Activated CD4-positive, alpha-beta memory T cell treated with anti-CD3 and anti-CD28 coated beads, Interleukin-2, amount 10 ng/mL, durations not matched to agents 7 days and 5 days (primary cell): ENCODE measurements at regions not wholly inside any gene's neighbourhood (a gene's known extent, or its start where the extent isn't known, plus 50 kb on each side); places are given as distances from the start of the nearest gene placed in this dataset.
"Not testable (repeated sequence)": the region's sequence is repeated elsewhere in the genome, so short reads cannot be mapped to it uniquely, and the experiment has no call there.

Experiments used
- CTCF ChIA-PET: fragments of 350-600 bp; sonication (Branson Sonifier 250); formaldehyde crosslinking; loops from one replicate; lab custom pipeline; 2021; ENCODE audit warnings: antibody characterized with exemption, inconsistent platforms; lab: Charles Lee
- POLR2A ChIA-PET: fragments of 350-600 bp; sonication (Branson Sonifier 250); formaldehyde crosslinking; loops from one replicate; lab custom pipeline; 2021; ENCODE audit warnings: antibody characterized with exemption; lab: Charles Lee
- DNase-seq: peaks from one replicate; pipeline ENCODE4 v3.0.0-alpha.2; 2020
- H3K27ac Mint-ChIP-seq: one replicate; pipeline ENCODE4 v1.8.0; 2021; ENCODE audit warnings: mild to moderate bottlenecking, mixed read lengths
- H3K27me3 Mint-ChIP-seq: one replicate; pipeline ENCODE4 v1.8.0; 2021; ENCODE audit warnings: mixed read lengths
- H3K36me3 Mint-ChIP-seq: one replicate; pipeline ENCODE4 v1.8.0; 2021; ENCODE audit warnings: low read depth, mixed read lengths
- H3K4me1 Mint-ChIP-seq: one replicate; pipeline ENCODE4 v1.8.0; 2021; ENCODE audit warnings: mixed read lengths
- H3K4me3 Mint-ChIP-seq: one replicate; pipeline ENCODE4 v1.8.0; 2021; ENCODE audit warnings: mild to moderate bottlenecking, mixed read lengths
- H3K9me3 Mint-ChIP-seq: one replicate; pipeline ENCODE4 v1.8.0; 2021; ENCODE audit warnings: mixed read lengths

DNA sequence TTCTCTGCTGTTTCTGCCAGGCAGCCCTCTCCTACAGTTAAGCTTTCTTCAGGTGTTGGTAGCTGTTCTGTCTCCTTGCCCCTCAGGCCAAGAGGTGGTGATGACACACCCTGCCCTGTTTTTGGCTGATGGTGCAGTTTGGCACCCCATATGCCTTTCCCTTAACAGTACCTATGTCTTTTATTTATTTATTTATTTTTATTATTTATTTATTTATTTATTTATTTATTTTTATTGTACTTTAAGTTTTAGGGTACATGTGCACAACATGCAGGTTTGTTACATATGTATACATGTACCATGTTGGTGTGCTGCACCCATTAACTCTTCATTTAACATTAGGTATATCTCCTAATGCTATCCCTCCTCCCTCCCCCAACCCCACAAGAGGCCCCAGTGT, 555.8 kb upstream of the NBEA start:
- H3K4me1 Mint-ChIP-seq, DNase-seq, POLR2A ChIA-PET, H3K9me3 Mint-ChIP-seq, H3K27me3 Mint-ChIP-seq, CTCF ChIA-PET, H3K36me3 Mint-ChIP-seq, H3K4me3 Mint-ChIP-seq, H3K27ac Mint-ChIP-seq: not testable (repeated sequence)

DNA sequence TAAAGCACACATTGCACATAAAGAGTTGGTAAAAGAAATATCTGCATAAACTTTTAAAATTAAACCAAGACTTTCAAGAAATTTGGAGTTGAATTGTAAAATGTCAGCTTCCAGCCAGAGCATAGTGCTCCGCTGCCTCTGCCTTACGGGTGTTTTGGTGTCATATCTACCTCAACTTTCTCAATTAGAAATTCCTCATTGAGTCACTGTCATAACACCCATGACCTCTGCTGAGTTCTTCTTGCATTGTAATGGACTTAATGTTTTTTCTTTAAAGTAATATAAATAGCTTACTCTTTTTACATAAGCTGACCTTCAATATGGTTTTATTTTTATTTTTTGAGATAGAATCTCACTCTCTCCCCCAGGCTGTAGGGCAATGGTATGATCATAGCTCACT, 551.0 kb upstream of the NBEA start:
- no peak for DNase-seq
- ChIA-PET POLR2A (no interaction called here), CTCF (no interaction called here)
- H3K36me3 Mint-ChIP-seq, result no peaks in the 10 kb centered on the region
- no peaks in the 10 kb centered on the region for H3K4me1 Mint-ChIP-seq
- no peak overlapping the region for H3K27ac Mint-ChIP-seq
- H3K4me3 Mint-ChIP-seq, result no peak overlapping the region
- peaks cover 9% of the 10 kb centered on the region for H3K9me3 Mint-ChIP-seq
- H3K27me3 Mint-ChIP-seq, result no peaks in the 10 kb centered on the region

DNA sequence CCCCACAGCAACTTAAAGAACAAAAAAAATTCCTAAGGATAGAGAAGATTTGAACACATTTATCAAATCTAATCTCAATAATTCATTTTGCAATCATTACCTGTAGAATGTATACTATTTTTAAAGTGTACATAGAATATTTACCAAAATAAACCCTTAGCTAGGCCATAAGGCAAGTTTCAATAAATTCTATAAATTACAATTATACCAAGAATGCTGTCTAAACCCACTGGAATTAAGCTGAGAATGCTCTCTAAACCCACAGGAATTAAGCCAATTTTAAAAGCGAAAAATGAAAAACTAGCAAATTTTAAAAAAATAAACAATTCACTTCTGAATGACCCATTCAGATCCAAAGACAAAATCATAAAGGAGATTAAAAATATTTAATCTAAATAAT, 540.4 kb upstream of the NBEA start:
- CTCF ChIA-PET, result no interaction called here
- H3K4me1 Mint-ChIP-seq, result no peaks in the 10 kb centered on the region
- no peak for DNase-seq
- H3K9me3 Mint-ChIP-seq, result peaks cover 7% of the 10 kb centered on the region
- H3K4me3 Mint-ChIP-seq, result no peak overlapping the region
- POLR2A ChIA-PET, result no interaction called here
- H3K36me3 Mint-ChIP-seq, result no peaks in the 10 kb centered on the region
- H3K27ac Mint-ChIP-seq, result no peak overlapping the region
- H3K27me3 Mint-ChIP-seq, result no peaks in the 10 kb centered on the region

DNA sequence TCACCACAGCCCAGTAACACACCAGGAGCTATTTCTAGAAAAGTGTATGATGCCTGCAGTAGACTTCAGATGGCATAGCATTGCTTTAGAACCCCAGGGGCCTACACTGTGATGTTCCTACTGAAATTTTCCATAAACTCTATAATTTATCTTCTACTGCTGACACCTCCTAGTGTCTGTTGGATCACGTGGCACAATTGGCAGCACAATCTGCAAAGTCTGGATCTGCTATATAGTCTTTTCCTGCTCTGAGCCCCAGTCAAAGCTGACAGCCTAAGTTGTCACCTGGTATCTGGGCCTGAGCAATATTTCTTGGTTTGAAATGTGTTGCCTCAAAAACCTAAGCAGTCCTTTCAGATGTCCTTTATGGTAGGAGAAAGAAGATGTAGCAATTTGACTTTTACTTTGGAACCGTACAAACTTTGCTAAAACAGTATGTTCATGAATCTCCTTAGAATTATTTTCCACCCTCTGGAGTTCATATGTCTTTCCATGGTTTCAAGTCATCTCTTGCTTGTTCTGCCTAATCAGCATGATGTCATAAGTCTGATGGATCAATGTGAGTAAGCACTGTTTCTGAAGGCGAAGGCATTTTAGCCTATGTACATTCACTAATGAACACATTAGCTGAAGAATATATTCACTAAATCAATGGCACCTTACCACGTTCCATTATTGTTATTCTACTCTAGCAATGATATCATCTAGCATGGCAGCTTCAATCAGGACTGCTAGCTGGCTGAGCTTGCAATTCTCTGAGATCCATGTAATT, 536.5 kb upstream of the NBEA start:
- no peak overlapping the region for H3K27ac Mint-ChIP-seq
- H3K36me3 Mint-ChIP-seq, result no peaks in the 10 kb centered on the region
- no peaks in the 10 kb centered on the region for H3K4me1 Mint-ChIP-seq
- ChIA-PET POLR2A (no interaction called here), CTCF (no interaction called here)
- DNase-seq, result no peak
- peaks cover 7% of the 10 kb centered on the region for H3K9me3 Mint-ChIP-seq
- H3K4me3 Mint-ChIP-seq, result no peak overlapping the region
- H3K27me3 Mint-ChIP-seq, result no peaks in the 10 kb centered on the region

DNA sequence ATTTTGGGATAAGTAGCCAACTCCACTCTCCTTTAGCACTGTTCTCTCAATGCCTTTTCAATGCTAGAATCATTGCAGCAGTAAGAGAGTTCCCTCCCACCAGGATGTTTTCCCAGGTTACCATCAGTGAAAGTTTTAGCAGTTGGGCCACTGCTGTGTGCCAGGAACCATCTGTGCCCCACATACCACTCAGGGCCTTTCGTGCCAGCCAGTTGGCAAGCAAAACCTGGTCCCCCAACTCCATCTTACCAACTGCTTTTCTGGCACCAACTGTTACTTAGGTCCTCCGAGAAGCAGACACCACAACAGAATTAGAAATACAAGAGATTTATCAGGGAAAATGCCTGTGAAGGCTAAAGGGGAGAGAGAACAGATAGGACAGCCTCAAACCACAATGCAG, 533.4 kb upstream of the NBEA start:
- CTCF ChIA-PET, result interaction anchor here (0.6 kb wide), 1 partner anchor 29 kb away, joined by 3 read pairs; no protein-coding TSS in a partner anchor
- Mint-ChIP-seq H3K4me3 (no peak overlapping the region), H3K27me3 (no peaks in the 10 kb centered on the region)

DNA sequence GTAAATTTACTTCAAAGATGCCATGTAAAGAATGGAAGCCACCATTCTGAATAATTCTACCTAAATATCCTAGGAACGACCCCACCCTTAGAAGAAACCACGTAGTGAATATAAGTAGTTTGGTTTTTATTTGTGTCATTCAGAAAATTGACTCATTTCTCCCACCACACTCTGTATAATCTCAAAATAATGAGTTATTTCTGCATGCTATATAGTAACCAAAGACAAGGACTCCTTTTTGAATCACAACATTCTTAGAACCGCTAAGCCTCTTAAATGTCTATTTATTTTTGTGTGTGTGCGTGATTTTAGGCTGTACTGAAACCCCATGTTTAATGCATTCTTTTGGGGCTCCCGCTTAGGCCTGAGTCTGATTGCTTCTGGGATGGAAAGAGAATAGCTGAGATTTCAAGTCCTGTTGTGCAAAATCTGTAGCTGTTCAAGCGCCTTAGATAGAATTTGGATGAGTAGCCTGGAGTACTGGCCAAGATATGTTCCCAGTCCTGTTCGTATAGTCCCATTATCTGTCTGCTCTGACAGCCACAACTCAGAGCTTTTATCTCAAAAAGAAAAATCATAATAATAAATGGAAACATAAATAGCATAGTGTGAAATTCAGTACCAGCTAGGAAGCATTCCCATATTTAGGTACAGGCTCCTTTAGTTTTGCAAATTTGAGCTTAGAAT, 532.4 kb upstream of the NBEA start:
- peaks cover 7% of the 10 kb centered on the region for H3K9me3 Mint-ChIP-seq

More for the DNA sequence above, 533.4 kb upstream of the NBEA start:
- no peaks in the 10 kb centered on the region for H3K4me1 Mint-ChIP-seq
- no peaks in the 10 kb centered on the region for H3K36me3 Mint-ChIP-seq
- H3K9me3 Mint-ChIP-seq, result peaks cover 7% of the 10 kb centered on the region
- POLR2A ChIA-PET, result no interaction called here
- no peak for DNase-seq
- H3K27ac Mint-ChIP-seq, result no peak overlapping the region

DNA sequence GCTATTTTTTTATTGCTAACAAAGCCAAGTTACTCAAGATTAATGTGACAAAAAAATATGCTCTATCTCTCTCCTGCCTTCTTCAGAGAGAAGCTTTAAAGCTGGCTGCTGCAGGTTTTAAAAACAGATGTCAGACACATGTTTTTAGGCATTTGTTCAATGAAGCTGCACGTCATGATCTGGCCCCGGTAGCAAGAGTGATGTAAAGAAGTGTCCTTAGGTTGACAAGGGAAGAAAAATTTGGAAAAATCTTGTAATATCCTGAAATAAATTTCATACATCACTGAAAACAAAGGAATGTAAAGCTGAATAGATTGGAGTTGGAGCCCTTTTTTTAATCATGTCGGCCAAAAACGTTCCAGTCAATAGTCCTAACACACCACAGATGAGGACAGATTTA, 531.4 kb upstream of the NBEA start:
- no peaks in the 10 kb centered on the region for H3K4me1 Mint-ChIP-seq
- POLR2A ChIA-PET, result no interaction called here
- H3K36me3 Mint-ChIP-seq, result no peaks in the 10 kb centered on the region
- no peaks in the 10 kb centered on the region for H3K27me3 Mint-ChIP-seq
- H3K4me3 Mint-ChIP-seq, result no peak overlapping the region
- no peak overlapping the region for H3K27ac Mint-ChIP-seq
- peaks cover 7% of the 10 kb centered on the region for H3K9me3 Mint-ChIP-seq
- no peak for DNase-seq
- CTCF ChIA-PET, result no interaction called here

More for the DNA sequence above, 532.4 kb upstream of the NBEA start:
- no peak overlapping the region for H3K4me3 Mint-ChIP-seq
- no peaks in the 10 kb centered on the region for H3K36me3 Mint-ChIP-seq
- H3K27ac Mint-ChIP-seq, result no peak overlapping the region
- no peaks in the 10 kb centered on the region for H3K4me1 Mint-ChIP-seq
- no peaks in the 10 kb centered on the region for H3K27me3 Mint-ChIP-seq
- POLR2A ChIA-PET, result no interaction called here
- CTCF ChIA-PET, result interaction anchor here (0.6 kb wide), 1 partner anchor 30 kb away, joined by 3 read pairs; no protein-coding TSS in a partner anchor
- no peak for DNase-seq

DNA sequence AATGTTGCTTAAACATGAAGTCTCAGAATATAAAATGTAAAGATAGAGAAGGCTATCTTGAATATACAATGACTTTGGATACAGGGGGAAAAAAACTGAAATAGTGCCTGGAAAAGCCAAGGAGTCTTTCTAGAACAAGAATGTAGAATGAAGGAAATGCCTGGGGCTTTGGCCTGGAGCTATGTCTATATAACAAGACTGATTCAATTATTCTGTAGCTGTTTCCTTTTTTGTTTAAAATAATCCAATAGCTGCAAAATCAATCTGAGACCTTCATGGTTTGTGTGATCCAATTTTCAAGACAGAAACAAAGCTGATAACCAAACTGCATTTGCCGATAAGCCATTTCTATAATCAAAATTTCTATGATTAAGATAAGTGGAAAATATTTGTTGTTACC, 530.9 kb upstream of the NBEA start:
- POLR2A ChIA-PET, result no interaction called here
- Mint-ChIP-seq H3K9me3 (peaks cover 7% of the 10 kb centered on the region), H3K36me3 (no peaks in the 10 kb centered on the region), H3K27me3 (no peaks in the 10 kb centered on the region), H3K4me1 (no peaks in the 10 kb centered on the region), H3K4me3 (no peak overlapping the region), H3K27ac (no peak overlapping the region)
- CTCF ChIA-PET, result no interaction called here
- DNase-seq, result no peak

DNA sequence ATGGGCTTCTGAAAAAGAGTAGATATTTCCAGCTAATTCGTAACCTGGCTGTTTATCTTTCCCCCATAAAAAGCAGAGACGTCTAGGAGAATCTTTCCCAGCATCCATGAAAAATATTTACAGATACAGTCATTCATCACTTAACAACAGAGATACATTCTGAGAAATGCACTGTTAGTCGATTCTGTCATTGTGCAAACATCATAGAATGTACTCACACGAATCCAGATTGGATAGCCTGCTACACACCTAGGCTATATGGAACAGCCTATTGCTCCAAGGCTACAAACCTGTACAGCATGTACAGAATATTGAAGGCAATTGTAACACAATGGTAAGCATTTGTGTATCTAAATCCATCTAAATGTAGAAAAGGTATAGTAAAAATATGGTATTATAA, 530.2 kb upstream of the NBEA start:
- no peak for DNase-seq
- ChIA-PET POLR2A (no interaction called here), CTCF (no interaction called here)
- Mint-ChIP-seq H3K4me3 (no peak overlapping the region), H3K9me3 (peaks cover 5% of the 10 kb centered on the region), H3K27ac (no peak overlapping the region), H3K27me3 (no peaks in the 10 kb centered on the region), H3K36me3 (no peaks in the 10 kb centered on the region), H3K4me1 (no peaks in the 10 kb centered on the region)

DNA sequence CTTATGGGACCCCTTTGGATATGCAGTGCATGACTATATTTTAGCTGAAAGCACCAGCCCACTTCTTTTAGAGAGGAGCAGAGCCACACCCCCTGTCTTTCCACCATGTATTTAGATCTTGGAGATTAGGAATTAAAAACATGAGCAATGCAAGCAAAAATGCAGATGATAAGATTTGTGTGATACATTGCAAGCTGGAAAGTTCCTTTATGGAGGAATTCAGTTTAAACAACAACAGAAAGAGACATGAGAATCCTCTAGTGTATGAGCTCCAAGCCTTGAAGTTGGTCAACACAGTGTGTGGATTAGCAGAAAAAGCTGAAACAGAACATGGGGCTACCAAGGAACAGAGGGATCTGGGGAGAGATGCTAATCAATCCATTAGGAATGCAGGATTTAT, 529.8 kb upstream of the NBEA start:
- H3K36me3 Mint-ChIP-seq, result no peaks in the 10 kb centered on the region
- peaks cover 5% of the 10 kb centered on the region for H3K9me3 Mint-ChIP-seq
- no peaks in the 10 kb centered on the region for H3K27me3 Mint-ChIP-seq
- H3K27ac Mint-ChIP-seq, result no peak overlapping the region
- no peak for DNase-seq
- CTCF ChIA-PET, result no interaction called here
- H3K4me3 Mint-ChIP-seq, result no peak overlapping the region
- POLR2A ChIA-PET, result no interaction called here
- no peaks in the 10 kb centered on the region for H3K4me1 Mint-ChIP-seq

DNA sequence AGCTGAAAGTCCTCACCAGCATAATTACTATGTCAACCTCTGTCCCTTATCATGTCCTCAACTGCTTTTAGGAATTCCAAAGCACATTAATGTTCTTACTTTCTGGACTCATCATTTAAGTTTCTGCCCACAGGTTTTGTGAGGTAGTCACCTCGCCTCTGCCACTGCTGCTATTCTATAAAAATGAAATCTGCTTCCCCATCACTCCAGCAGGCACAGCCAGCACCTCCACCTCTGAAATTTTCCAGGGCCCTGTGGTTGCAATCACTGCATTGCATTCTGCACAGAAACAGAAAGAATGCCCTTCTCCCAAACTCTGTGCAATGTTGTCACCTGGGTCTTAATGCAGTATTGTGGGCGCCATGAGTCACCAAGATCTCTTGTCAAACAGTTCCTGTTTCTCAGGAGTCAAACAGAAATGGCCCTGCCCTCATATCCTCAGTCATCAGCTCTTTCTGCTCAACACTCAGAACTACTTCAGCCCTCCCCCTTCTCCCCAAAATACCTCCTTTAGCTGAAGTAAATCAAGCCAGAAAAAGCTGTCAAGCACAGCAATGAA, 529.2 kb upstream of the NBEA start:
- Mint-ChIP-seq H3K27ac (no peak overlapping the region), H3K27me3 (no peaks in the 10 kb centered on the region), H3K9me3 (no peaks in the 10 kb centered on the region), H3K4me1 (no peaks in the 10 kb centered on the region), H3K36me3 (no peaks in the 10 kb centered on the region), H3K4me3 (no peak overlapping the region)
- DNase-seq, result no peak
- ChIA-PET POLR2A (no interaction called here), CTCF (no interaction called here)

DNA sequence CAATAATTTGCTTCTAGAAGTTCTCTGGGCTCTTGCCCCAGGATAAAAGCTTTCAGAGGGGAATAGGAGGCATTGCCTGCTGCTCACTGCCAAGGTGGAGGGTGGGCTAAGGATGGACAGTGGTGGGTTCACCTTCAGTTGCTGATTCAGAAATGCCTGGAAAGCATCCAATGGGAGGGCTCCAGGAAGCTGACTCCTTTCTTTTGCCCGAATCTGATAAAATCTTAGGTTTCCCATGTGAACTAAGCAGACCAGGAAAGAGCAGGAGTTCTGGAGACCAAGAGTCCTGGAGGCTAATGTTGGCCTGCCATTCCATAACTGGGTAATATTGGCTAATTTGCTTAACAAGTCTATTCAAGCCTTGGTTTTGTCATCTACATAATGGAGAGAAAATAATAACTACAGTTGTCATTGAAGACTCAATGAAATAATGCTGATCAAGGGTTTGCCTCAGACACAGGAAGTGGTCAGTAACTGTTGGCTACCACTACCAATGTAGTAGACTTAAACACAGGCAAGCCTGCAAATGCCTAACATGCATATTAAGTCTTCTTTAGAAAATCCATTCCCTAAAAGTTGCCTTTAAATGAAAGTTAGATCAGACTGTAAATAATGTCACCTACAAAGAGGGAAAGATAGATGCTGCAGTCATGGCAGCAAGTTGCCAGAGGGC, 528.4 kb upstream of the NBEA start:
- POLR2A ChIA-PET, result no interaction called here
- Mint-ChIP-seq H3K27me3 (no peaks in the 10 kb centered on the region), H3K36me3 (no peaks in the 10 kb centered on the region), H3K4me1 (no peaks in the 10 kb centered on the region), H3K4me3 (no peak overlapping the region), H3K27ac (no peak overlapping the region), H3K9me3 (no peaks in the 10 kb centered on the region)
- DNase-seq, result no peak
- CTCF ChIA-PET, result no interaction called here

DNA sequence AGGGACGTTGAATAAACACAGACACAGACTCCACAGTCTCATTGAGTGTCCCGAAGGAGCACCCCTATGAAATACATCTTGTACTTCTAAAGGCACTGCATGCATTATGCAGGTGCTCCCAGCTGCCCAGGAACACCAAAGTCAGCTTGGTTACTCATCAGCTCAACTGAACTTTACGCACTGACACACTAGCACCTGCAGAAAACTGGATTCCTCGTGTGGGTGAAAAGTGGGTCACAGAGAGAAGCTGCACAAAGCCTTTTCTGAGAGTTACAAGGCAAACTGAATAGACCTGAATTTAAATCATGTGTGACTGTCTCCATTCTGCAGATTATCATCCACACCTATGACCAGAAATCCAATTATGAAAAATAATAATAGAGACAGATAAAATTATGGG, 527.5 kb upstream of the NBEA start:
- H3K9me3 Mint-ChIP-seq, result no peaks in the 10 kb centered on the region
- no peak overlapping the region for H3K4me3 Mint-ChIP-seq
- H3K27ac Mint-ChIP-seq, result no peak overlapping the region
- POLR2A ChIA-PET, result no interaction called here
- H3K36me3 Mint-ChIP-seq, result no peaks in the 10 kb centered on the region
- DNase-seq, result no peak
- no peaks in the 10 kb centered on the region for H3K27me3 Mint-ChIP-seq
- H3K4me1 Mint-ChIP-seq, result no peaks in the 10 kb centered on the region
- CTCF ChIA-PET, result no interaction called here
